Peyer's patch (tissue), 4 donors: ENCODE measurements at regions not wholly inside any gene's neighbourhood (a gene's known extent, or its start where the extent isn't known, plus 50 kb on each side); places are given as distances from the start of the nearest gene placed in this dataset.

Experiments used
- POLR2A ChIP-seq, 2 donors: fragments of 450-650 bp; IDR thresholded peaks; one replicate each; pipeline ENCODE4 v1.5.1; 2017; ENCODE audit warnings: antibody characterized with exemption in 2 of 2, mild to moderate bottlenecking in 2 of 2, moderate library complexity in 2 of 2
- TF ChIP-seq, protein P1 (sequence below), 6 experiments: fragments of 450-650 bp in 4 of 6; fragments of 200-600 bp in 2 of 6; sonication (generic) in 1 of 6; IDR thresholded peaks; one replicate each; pipeline ENCODE4 v1.5.1; 2017 to 2019; ENCODE audit warnings: antibody characterized with exemption in 6 of 6, mild to moderate bottlenecking in 3 of 6, moderate library complexity in 1 of 6

DNA sequence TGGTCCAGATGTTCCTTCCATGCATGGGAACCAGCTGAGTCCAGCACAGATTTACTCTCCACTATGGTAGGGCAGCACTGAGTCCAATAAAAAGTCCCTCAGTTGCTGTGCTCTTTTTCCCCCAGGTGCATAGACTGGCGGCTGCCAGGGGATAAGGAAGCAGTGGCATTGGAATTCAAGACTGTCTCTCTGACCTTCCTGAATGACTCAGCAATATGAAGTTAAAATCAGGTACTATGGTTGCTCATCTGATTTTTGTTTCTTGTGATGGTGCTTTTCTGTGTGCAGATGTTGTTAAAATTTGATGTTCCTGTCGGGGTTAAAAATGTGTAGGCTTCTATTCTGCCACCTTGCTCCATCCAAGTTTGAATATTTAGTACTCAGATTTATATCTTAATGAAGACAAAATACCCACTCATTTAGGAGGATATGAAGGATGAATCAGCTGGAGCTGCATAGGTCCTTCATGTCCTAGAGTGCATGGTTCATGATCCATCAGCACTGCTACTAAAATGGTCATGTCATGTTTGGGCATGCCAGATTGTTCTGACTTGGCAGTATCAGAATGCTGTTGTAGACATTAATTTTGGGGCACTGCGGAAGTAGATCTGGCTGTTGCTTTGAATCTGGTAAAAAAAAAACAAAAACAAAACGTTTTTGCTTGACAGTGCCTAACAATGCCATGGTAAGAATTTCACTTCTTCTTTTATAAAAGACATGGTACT lies 321.2 kb upstream of the MAP3K7 start:
- TF ChIP-seq, protein P1, sequence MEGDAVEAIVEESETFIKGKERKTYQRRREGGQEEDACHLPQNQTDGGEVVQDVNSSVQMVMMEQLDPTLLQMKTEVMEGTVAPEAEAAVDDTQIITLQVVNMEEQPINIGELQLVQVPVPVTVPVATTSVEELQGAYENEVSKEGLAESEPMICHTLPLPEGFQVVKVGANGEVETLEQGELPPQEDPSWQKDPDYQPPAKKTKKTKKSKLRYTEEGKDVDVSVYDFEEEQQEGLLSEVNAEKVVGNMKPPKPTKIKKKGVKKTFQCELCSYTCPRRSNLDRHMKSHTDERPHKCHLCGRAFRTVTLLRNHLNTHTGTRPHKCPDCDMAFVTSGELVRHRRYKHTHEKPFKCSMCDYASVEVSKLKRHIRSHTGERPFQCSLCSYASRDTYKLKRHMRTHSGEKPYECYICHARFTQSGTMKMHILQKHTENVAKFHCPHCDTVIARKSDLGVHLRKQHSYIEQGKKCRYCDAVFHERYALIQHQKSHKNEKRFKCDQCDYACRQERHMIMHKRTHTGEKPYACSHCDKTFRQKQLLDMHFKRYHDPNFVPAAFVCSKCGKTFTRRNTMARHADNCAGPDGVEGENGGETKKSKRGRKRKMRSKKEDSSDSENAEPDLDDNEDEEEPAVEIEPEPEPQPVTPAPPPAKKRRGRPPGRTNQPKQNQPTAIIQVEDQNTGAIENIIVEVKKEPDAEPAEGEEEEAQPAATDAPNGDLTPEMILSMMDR (IDR thresholded peaks at IDR 0.05): no peak
- no peak for TF ChIP-seq POLR2A (IDR thresholded peaks at IDR 0.05)
